LHCN-M2 (cell line): ENCODE measurements at regions not wholly inside any gene's neighbourhood (a gene's known extent, or its start where the extent isn't known, plus 50 kb on each side); places are given as distances from the start of the nearest gene placed in this dataset.
A peak's percentile ranks its signal among the peaks of the same experiment; 100 is the strongest.

Experiments
- DNase-seq: peaks from one replicate; pipeline ENCODE4 v3.0.0-alpha.2; 2012; ENCODE audit warnings: low read depth

DNA sequence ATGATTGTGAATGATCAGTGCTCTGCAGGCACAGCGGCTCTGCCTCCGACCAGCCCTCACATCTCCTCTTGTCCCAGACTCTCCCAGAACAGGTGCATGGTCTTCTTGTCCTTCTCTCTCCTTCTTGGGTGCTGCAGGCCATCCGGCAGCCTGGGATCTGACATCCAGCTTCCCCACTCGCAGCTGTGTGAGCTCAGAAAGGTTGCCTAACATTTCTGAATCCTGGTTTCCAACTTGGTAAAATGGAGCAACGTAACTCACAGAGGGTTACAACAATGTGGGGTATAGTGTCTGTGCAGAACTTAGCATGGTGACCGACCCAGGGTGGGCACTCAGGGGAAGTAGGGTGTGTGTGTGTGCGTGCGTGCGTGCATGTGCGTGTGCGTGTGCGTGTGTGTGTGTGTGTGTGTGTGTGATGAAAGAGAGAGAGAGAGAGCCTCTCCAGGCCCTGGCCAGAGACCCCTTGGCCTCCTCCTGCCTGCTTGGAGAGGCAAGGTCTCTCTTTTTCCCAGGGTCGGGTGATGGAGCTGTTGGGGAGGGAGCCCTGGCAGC is 110.1 kb downstream of the SNX5 start:
- no peak for DNase-seq

DNA sequence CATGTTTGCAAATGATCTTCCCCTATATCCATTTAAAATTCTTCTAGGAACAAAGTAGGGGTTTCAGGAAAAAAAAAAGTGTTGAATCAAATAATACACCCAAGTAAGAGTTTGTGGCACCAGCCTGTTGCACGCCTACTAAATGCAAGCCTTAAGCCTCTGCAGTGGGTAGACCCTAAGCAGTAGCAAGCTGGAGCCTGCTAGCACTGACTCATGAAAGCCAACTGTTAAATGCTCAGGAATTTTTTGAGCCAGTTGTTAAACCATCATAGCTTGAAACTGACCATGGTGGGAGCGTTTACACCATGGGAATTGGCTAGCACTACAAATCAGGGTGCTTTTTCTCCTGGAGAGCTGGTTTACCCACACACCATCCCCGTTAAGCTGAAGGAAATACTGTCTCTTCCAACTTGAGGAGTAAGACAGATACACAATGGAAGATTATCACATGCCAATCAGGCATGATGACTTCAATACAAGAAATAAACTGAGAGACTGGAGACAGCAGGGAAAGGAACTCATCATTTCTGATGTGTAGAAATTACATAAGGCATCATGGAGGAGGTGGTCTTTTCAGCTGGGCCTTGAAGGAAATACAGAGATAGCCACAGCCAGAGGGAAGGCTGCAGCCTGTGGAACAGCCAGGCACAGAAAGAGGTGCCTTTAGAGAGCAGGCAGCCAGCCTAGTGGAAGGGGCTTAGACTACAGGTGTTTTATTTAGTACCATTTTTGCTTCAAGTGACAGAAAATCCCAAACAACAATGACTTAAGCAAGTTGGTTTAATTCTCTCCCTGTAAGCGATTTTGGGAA is 110.8 kb downstream of the SNX5 start:
- DNase-seq = no peak

DNA sequence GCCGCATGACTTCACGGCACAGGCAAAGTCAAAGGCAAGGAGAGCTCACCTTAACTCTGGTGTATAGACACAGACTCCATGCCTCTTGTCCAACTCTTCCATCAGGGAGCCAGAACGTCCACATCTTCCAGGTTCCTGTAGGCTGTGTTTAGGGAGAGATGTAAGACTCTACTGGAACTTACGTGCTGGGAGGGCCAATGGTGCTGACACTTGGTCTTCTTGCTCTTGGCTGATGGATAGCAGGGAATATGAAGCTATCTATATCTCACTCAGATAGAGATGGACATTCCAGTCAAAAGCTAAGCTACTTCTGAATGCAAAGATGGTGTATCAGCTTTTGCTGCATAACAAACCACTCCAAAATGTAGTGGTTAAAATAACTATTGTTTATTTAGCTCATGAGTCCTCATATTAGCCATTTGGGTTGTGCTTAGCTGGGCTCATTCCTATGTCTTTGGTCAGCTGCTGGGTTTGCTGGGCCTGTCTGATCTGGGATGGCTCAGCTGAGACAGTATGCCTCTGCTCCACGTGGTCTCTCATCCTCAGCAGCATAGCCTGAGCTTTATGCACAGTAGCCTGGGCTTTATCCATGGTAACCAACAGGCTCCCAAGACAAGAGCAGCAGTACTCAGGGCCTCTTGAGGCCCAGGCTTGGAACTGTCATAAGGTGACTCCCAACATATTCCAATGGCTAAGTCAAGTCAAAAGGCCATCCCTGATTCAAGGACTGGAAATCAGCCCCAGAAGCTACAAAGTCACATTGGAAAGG is 111.6 kb downstream of the SNX5 start:
- no peak for DNase-seq

DNA sequence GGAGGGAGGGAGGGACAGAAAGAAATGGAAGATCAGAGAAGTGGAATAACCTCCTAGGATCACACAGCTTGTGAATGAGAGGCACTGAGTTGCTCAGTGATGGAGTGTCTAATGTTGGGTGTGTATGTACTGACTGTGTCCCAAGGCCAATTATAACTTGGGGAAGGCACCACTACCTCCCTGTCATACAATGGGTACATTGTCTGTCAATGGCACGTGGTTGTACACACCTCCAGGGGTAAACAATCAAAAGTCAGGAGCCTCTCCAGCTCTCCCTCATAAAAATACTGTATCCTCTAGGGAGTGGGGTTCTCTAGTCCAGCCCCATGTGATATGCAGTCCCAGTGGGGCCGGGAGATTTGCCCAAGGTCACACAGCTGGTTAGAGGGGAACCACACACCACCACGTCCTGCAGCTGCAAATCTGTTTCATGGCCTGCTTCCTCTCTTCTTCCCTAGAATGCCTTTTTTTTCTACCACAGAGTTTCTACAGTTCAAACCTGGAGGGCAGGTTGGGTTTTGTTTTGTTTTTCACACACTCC is 112.5 kb downstream of the SNX5 start:
- peak; percentile 49 for DNase-seq

DNA sequence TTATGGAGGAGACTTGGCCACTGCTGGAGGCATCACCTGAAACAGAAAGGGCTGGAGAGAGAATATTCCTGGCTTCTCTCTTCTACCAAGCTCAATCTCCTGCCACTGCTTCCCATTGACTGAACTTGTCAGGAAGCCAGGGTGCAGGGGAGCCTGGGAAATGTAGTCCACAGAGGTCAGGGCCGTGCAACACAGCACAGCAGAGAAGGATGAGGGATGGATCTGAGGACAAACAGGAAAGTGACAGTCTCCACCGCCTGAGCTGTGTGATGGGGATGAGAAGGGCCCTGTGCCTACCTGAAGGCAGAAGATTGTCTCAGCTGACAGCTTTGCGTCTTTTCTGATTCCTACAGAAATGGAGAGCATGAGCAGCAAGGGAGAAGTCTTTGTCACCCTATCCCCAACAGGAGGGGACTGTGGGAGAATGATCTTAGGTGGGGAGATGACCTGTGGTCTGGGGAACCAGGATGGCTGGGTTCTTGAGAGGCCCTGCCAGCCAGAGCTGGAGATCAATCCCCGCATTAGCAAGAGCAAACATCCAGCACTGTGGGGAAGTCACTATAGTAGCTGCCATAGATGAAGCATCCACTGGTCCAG is 114.2 kb downstream of the SNX5 start:
- DNase-seq = peak; percentile 41

DNA sequence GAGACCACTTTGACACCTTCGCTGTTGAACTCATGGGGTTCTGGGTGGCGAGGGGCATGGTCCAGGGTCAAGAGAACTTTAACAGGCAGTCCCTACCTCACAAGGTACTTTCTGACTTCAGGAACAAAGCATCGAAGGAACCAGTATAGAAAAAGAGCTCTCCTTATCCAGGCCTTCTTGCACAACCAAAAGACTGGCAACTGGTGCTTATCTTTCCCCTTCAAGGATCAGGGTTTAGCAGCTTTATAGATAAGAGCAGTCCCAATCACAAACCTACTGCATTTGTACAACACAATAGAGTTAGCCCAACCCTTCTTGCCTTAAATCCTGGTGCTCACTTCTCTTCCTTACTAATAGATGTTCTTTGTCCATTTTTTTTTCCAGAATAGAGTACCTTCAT is 116.3 kb downstream of the SNX5 start:
- DNase-seq = no peak

DNA sequence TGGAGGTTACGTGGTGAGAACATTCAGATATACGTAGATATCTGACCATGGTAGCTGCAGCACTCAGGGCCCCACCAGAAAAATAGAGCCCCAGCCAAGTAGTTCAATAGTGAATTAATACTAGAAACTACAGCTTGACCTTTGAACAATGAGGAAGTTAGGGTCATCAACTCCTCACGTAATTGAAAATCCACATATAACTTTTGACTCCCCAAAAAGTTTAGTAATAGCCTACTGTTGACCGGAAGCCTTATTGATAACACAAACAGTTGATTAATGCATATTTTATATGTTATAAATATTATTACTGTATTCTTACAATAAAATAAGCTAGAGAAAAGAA is 117.9 kb downstream of the SNX5 start:
- DNase-seq = no peak

DNA sequence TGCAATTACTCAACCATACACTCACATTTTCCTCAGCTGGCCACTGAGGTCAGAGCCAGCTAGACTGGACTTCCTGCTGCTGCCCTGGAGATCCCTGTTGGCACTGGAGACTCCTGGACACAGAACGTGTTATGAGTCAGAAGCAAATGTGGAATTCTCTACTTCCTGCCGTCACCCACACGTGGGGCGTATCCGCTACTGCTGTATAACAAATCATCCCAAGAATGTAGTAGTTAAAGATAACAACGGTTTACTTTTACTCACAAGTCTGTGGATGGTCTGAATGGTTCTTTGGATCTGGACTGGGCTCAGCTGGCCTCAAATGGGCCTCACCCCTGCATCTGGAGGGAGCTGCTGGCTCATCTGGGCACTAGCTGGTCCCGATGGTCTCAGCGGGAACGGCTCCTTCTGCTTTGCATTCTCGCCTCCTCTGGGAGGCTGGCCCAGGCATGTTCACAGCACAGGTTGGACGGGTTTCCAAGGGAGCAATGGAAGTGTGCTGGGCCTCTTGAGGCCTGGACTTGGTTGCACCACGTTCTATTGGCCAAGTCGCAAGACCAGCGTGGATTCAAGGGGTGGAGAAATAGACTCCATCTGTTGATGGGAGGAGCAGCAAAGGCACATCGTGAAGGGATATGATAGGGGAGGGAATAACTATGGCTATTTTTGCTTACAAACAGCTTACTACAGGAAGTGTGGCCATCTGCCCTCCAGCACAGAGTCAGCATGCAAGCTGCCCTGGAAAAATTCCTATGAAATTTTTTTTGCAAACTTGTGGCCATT is 118.5 kb downstream of the SNX5 start:
- peak; percentile 93 for DNase-seq

DNA sequence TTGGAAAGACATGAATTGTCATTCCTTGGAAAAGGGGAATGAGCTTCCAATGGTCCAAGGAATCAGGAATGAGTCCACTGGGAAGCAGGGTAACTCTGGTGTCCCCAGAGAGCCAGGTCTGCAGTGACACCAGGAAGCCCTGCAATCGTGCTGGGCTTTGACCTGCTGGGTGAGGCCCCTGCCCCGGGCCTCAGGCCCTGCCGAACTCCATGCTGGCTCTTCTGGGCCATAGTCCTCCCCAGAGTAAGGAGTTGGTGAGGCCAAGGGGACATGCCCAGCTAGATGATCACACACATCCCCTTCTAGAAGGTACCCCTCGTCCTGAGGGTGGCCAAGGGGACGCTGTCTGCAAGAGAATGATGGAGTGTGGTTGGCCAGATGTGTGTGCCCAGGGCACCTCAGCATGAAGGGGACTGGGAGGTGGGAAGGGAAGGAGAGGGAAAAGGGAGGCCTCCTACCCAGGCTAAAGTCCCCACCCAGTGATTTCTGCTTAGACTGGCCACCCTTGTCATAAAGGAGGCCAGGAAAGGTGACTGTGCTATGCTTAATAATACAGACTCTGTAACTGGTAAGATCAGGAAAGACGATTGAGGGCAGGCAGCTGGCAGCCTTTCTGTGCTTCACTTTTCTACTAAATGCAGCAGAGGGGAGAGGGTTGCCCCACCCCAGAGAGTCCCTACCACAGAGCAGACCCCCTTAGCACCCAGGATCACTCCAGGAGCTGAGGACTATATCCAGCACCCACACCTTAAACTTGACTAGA is 119.3 kb downstream of the SNX5 start:
- no peak for DNase-seq

DNA sequence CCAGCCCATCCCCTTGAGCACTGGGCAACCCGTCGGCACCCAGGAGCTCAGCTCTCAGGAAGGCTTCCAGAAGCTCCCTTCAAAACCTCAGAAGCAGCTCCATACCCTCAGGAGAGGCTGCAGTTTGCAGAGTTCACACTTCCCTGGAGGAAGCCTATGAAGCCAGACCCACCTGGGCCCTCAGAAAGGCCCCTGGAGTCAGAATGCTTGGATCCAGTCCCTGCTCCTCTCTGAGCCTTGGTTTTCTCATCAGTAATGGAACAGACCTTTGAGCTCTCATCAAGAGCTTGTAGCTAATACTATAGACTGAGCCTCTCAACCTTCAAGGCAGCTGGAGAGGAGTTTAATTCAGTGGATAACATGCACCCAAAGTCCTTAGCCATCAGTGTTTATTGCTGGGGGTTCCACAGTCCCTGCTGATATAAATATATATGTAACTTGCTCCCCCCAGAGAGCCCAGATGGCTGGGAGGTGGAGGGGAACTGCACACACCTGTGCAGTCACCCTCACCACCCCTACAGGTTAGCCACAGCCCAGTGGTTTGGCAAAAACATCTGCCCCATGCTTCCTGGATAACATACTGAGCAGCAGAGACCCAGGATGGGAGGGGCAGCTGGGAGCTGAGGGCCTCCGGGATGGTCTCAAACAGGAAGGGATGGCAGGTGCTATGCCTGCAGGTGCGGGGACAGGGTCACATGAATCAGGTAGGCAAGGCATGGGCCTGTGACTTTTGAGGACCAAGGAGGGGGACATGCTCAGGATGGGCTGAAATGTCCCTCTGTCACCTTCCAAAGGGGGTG is 120.1 kb downstream of the SNX5 start:
- DNase-seq = no peak

DNA sequence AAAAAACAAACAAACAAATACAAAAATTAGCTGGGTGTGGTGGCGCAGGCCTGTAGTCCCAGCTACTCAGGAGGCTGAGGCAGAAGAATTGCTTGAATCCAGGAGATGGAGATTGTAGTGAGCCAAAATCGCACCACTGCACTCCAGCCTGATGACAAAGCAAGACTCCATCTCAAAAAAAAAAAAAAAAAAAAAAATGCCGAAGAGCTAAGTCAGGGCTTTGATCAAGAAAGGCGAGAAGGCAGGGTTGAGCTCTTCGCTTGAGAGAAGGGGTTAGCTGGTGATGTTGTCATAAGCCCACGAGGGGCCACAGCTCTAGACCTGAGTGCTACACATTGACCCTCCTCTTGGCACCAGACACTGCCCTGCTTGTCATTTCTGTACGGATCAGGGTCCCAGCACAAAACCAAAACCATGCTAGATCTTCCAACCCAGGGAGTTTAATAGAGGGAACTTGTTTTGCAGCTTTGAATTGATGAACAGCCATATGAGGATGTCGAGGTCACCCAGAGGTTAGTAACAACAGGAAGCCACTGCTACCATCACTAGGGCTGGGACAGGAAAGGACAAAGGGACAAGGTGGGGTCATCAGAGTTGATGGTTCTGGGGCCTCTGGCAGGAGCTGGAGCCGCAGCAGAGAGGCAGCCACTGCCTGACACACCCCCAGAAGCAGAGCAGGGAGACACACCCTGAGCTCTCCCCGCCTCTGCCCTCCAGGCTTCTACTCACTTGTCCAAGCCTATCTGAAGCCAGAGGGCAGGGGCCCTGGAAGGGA is 122.7 kb downstream of the SNX5 start:
- no peak for DNase-seq

DNA sequence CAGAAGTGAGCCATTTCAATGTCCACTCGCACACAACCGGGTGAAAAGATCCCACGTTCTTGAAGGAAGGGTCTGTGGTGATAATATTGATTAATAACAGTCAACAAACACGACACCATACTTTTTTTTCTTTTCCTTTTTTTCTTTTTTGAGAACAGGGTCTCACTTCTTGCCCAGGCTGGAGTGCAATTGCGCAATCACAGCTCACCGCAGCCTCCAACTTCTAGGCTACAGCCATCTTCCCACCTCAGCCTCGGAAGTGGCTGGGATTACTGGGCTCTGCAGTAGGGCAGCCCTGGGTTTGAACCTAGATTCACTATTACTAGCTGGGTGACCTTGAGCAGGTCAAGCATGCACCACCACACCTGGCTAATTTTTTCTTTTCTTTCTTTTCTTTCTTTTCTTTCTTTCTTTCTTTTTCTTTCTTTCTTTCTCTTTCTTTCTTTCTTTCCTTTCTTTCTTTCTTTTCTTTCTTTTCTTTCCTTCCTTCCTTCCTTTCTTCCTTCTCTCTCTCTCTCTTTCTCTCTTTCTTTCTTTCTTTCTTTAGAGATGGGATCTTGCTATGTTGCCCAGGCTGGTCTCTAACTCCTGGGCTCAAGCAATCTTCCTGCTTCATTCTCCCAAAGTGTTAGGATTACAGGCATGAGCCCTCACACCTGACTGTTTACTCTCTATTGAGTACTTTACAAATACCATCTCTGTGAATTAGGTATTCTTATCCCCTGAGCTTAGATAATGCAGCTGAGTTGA is 123.9 kb downstream of the SNX5 start:
- DNase-seq = no peak

DNA sequence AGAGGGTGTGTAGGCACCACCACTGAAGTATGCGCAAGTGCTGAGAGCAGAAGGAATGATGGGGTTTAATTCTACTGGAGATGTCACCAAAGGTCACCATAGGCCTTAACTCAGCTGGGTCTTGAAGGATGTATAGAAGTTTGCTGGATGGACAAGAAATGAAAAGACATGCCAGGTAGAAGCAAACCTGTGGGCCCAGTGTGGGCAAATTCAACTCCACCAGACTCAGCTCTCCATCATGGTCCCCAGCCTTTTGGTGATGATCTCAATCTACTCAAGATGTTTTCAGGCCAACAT is 124.5 kb downstream of the SNX5 start:
- no peak for DNase-seq

DNA sequence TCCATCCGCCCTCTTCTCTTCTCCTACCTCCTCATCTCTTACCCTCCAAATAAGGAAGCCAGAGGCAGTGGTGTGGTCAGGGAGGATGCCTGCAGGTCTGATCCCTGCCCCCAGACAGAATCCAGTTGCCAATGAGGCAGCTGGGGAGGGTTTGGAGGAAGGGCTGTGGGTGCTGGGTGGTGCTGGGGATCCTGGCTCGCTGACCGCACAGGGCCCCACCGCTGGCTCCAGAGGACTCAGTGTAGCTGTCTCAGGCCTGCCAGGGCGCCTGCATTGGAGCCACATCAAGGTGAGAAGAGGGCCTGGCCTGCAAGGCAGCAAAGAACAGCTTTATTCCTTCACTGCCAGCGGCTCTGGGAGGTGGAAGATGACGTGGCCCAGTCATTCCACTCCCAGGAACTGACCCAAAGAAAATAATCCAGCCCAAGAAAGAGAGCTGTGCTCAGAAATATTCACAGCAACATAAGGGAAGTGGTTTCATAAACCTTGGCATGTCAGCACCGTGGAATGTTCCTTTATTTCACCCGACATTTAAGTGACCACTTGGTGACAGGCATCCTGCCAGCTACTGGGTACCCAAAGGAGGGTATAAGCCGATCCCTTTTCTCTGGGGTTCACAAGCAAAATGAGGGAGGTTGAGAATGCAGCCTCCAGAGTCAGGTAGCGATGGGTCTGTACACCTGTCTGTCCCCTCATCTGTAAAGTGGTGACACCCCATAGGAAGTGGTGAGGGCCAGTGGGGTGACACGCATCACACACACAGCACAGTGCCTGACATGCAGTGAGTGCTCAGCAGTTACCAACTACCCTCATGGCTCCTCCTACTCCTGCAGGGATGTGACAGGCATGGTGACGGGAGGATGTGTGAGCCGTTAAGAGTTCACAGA is 125.1 kb downstream of the SNX5 start:
- DNase-seq = peak; percentile 93

DNA sequence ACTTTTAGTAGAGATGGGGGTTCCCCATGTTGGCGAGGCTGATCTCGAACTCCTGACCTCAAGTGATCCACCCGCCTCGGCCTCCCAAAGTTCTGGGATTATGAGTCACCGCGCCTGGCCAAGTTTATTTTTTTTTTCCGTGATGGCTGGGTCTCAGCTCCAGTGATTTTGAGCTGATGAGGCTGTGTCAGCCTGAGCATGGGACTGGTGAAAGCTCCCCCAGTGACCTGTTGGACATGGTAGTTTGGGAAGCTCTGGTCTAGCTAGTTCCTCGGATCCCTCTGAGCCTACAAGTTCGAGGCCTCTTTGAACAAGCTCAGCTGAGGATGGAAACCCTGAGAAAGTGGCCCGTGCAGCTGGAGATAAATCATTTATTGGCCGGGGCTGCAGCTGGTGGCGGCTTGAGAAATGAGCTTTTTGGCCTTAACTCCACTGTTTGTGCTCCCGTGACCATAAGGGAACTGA is 126.8 kb downstream of the SNX5 start:
- peak; percentile 37 for DNase-seq

DNA sequence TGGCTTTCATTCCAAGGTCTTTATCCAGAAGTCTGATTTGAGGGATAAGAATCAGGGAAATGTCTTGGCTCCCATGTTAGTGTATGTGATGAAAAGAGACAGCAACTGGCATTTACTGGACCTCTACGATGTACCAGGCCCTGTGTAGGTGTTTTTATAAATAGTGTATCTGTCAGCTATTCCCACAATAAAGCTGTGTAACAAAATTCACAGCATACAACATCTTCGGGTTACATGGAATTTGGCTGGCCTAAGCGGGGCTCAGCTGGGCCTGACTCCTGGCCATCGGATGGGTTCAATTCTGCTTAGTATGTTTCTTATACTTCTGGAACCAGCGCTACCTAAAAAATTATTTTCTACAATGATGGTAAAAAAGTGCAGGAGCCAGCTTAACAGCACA is 128.2 kb downstream of the SNX5 start:
- DNase-seq = no peak

DNA sequence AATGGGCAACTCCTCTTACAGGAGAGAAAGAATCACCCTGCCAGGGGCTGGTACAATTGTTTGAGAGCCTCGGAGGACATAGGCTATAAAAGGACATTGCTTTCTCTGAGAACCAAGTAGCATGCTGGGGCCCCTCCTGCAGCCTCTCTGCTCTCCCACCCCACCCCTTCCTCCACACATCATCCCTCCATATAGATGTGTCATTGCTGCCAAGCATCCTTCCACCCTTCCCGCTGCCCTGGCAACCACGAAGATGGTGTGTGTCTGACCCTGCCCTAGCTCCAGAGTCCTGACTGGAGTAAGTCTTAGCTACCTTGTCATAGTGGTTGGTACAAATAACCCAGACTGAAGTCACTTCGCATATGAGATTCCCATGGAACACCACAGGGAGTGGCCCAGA is 129.7 kb downstream of the SNX5 start:
- DNase-seq = no peak
